ENCODE measurements at regions not wholly inside any gene's neighbourhood (a gene's known extent, or its start where the extent isn't known, plus 50 kb on each side); places are given as distances from the start of the nearest gene placed in this dataset.

- Mint-ChIP-seq H3K9me3 (no peaks in the 10 kb centered on the region), H3K27ac (no peak overlapping the region), H3K4me3 (no peak overlapping the region), H3K4me1 (ENCODE audit: low read depth) (no peaks in the 10 kb centered on the region), H3K36me3 (ENCODE audit: low read depth) (no peaks in the 10 kb centered on the region), H3K27me3 (peaks cover 7% of the 10 kb centered on the region)
- DNase-seq (no peak), ATAC-seq (no peak)
- POLR2A ChIA-PET = no interaction called here
- TF ChIP-seq CTCF (IDR thresholded peaks at IDR 0.05) = no peak
- CTCF ChIA-PET = no interaction called here
- intact Hi-C loops (cut with micrococcal nuclease) = no loop called here
These were observed 110.2 kb upstream of the TSHZ3 start for GRCh38 chr19:31459430-31459829.

- POLR2A ChIA-PET = no interaction called here
- ATAC-seq (no peak), DNase-seq (no peak)
- H3K36me3 Mint-ChIP-seq (ENCODE audit: low read depth) = no peaks in the 10 kb centered on the region
- peaks cover 7% of the 10 kb centered on the region for H3K27me3 Mint-ChIP-seq
- no peak for TF ChIP-seq CTCF (IDR thresholded peaks at IDR 0.05)
- no peak overlapping the region for H3K27ac Mint-ChIP-seq
- intact Hi-C loops (cut with micrococcal nuclease) = no loop called here
- no peaks in the 10 kb centered on the region for H3K4me1 Mint-ChIP-seq (ENCODE audit: low read depth)
- H3K9me3 Mint-ChIP-seq = no peaks in the 10 kb centered on the region
- no peak overlapping the region for H3K4me3 Mint-ChIP-seq
- CTCF ChIA-PET = no interaction called here
These were observed 112.7 kb upstream of the TSHZ3 start for GRCh38 chr19:31461814-31462539.

GRCh38 chr19:31470229-31470939, 121.1 kb upstream of the TSHZ3 start:
- H3K27ac Mint-ChIP-seq = no peak overlapping the region
- POLR2A ChIA-PET = no interaction called here
- no peaks in the 10 kb centered on the region for H3K4me1 Mint-ChIP-seq (ENCODE audit: low read depth)
- no peaks in the 10 kb centered on the region for H3K9me3 Mint-ChIP-seq
- no peaks in the 10 kb centered on the region for H3K36me3 Mint-ChIP-seq (ENCODE audit: low read depth)
- TF ChIP-seq CTCF (IDR thresholded peaks at IDR 0.05) = no peak
- H3K4me3 Mint-ChIP-seq = no peak overlapping the region
- no peak for DNase-seq
- CTCF ChIA-PET = no interaction called here
- intact Hi-C loops (cut with micrococcal nuclease) = no loop called here
- H3K27me3 Mint-ChIP-seq = no peaks in the 10 kb centered on the region
- ATAC-seq = no peak

GRCh38 chr19:31470952-31471351, 121.7 kb upstream of the TSHZ3 start:
- ChIA-PET CTCF (no interaction called here), POLR2A (no interaction called here)
- H3K9me3 Mint-ChIP-seq = no peaks in the 10 kb centered on the region
- H3K27me3 Mint-ChIP-seq = no peaks in the 10 kb centered on the region
- DNase-seq (no peak), ATAC-seq (no peak)
- no peak overlapping the region for H3K27ac Mint-ChIP-seq
- TF ChIP-seq CTCF (IDR thresholded peaks at IDR 0.05) = no peak
- no peak overlapping the region for H3K4me3 Mint-ChIP-seq
- intact Hi-C loops (cut with micrococcal nuclease) = no loop called here
- no peaks in the 10 kb centered on the region for H3K36me3 Mint-ChIP-seq (ENCODE audit: low read depth)
- no peaks in the 10 kb centered on the region for H3K4me1 Mint-ChIP-seq (ENCODE audit: low read depth)

GRCh38 chr19:31478241-31478640, 129.0 kb upstream of the TSHZ3 start:
- no peaks in the 10 kb centered on the region for H3K9me3 Mint-ChIP-seq
- H3K27ac Mint-ChIP-seq = no peak overlapping the region
- no peak overlapping the region for H3K4me3 Mint-ChIP-seq
- H3K4me1 Mint-ChIP-seq (ENCODE audit: low read depth) = no peaks in the 10 kb centered on the region
- ATAC-seq (no peak), DNase-seq (no peak)
- peaks cover 4% of the 10 kb centered on the region for H3K27me3 Mint-ChIP-seq
- intact Hi-C loops (cut with micrococcal nuclease) = no loop called here
- ChIA-PET POLR2A (no interaction called here), CTCF (no interaction called here)
- no peaks in the 10 kb centered on the region for H3K36me3 Mint-ChIP-seq (ENCODE audit: low read depth)
- TF ChIP-seq CTCF (IDR thresholded peaks at IDR 0.05) = no peak
